ELF-1 (cell line): ENCODE measurements at regions not wholly inside any gene's neighbourhood (a gene's known extent, or its start where the extent isn't known, plus 50 kb on each side); places are given as distances from the start of the nearest gene placed in this dataset.
"Not testable (repeated sequence)": the region's sequence is repeated elsewhere in the genome, so short reads cannot be mapped to it uniquely, and the experiment has no call there.

Experiments used
- DNase-seq: peaks from one replicate; pipeline ENCODE4 v3.0.0-alpha.2; 2016; ENCODE audit warnings: low read depth, low spot score

GRCh38 chr3:27661797-27662196 is 60.3 kb downstream of the EOMES start:
- DNase-seq: no peak

- peak; percentile 73 for DNase-seq
Observed at GRCh38 chr3:27659279-27660021, 62.7 kb downstream of the EOMES start.

- DNase-seq: no peak
Observed at GRCh38 chr3:27658741-27659140, 63.4 kb downstream of the EOMES start.

- no peak for DNase-seq
Observed at GRCh38 chr3:27657871-27658270, 64.3 kb downstream of the EOMES start.

GRCh38 chr3:27657404-27657803 is 64.7 kb downstream of the EOMES start:
- DNase-seq: no peak

GRCh38 chr3:27656790-27657189 is 65.3 kb downstream of the EOMES start:
- no peak for DNase-seq

GRCh38 chr3:27655547-27655946 is 66.6 kb downstream of the EOMES start:
- DNase-seq: no peak

GRCh38 chr3:27653803-27654558 is 68.1 kb downstream of the EOMES start:
- peak; percentile 58 for DNase-seq

- no peak for DNase-seq
Observed at GRCh38 chr3:27649277-27649676, 72.8 kb downstream of the EOMES start.

GRCh38 chr3:27646896-27647295 is 75.2 kb downstream of the EOMES start:
- no peak for DNase-seq

- no peak for DNase-seq
Observed at GRCh38 chr3:27644941-27645340, 77.2 kb downstream of the EOMES start.

GRCh38 chr3:27643355-27643754 is 78.8 kb downstream of the EOMES start:
- no peak for DNase-seq

- DNase-seq: no peak
Observed at GRCh38 chr3:27642796-27643195, 79.3 kb downstream of the EOMES start.

- no peak for DNase-seq
Observed at GRCh38 chr3:27641888-27642601, 80.1 kb downstream of the EOMES start.

- no peak for DNase-seq
Observed at GRCh38 chr3:27641271-27641800, 80.8 kb downstream of the EOMES start.

- no peak for DNase-seq
Observed at GRCh38 chr3:27639271-27639670, 82.9 kb downstream of the EOMES start.

GRCh38 chr3:27638594-27638993 is 83.5 kb downstream of the EOMES start:
- DNase-seq: no peak

- DNase-seq: no peak
Observed at GRCh38 chr3:27637346-27637995, 84.7 kb downstream of the EOMES start.

- not testable (repeated sequence) for DNase-seq
Observed at GRCh38 chr3:27635006-27635405, 87.1 kb downstream of the EOMES start.

GRCh38 chr3:27633224-27633545 is 88.9 kb downstream of the EOMES start:
- no peak for DNase-seq

GRCh38 chr3:27632431-27633223 is 89.5 kb downstream of the EOMES start:
- DNase-seq: peak; percentile 71
